OCI-LY7 (cell line): ENCODE measurements at regions not wholly inside any gene's neighbourhood (a gene's known extent, or its start where the extent isn't known, plus 50 kb on each side); places are given as distances from the start of the nearest gene placed in this dataset.
"Not testable (repeated sequence)": the region's sequence is repeated elsewhere in the genome, so short reads cannot be mapped to it uniquely, and the experiment has no call there.

ENCODE experiments used
- BruUV-seq: library from RNA; stranded (reverse); fragments of 400-500 nt; replicated peaks from 2 replicates; lab custom pipeline; 2021; lab: Mats Ljungman, UMichigan
- CTCF ChIA-PET: fragments of 300-600 bp; sonication (Branson Sonifier 250); formaldehyde crosslinking; loops from one replicate; lab custom pipeline; 2022; ENCODE audit warnings: antibody characterized with exemption; ENCODE audit not compliant: unreplicated experiment; lab: Charles Lee
- POLR2A ChIA-PET: fragments of 300-600 bp; sonication (Branson Sonifier 250); formaldehyde crosslinking; loops from one replicate; lab custom pipeline; 2022; ENCODE audit warnings: antibody characterized with exemption; lab: Charles Lee
- DNase-seq: peaks from one replicate; pipeline ENCODE4 v3.0.0-alpha.2; 2015; ENCODE audit warnings: low spot score
- H2AFZ ChIP-seq: fragments of 200-600 bp; sonication (generic), shearing (Covaris generic); 2 replicates; pipeline ENCODE4 v1.6.1; 2014; ENCODE audit warnings: mild to moderate bottlenecking, antibody characterized with exemption, low read length, moderate library complexity
- H3K27ac ChIP-seq: fragments of 200-600 bp; sonication (generic); 2 replicates; pipeline ENCODE4 v1.5.1; 2014; ENCODE audit warnings: mixed run types, low read depth, mild to moderate bottlenecking, moderate library complexity, low read length, inconsistent platforms; ENCODE audit not compliant: poor library complexity, severe bottlenecking
- H3K36me3 ChIP-seq: fragments of 200-600 bp; sonication (generic); 2 replicates; pipeline ENCODE4 v1.6.1; 2014; ENCODE audit warnings: mild to moderate bottlenecking, antibody characterized with exemption, low read length, moderate library complexity, mixed read lengths; ENCODE audit not compliant: insufficient read depth
- H3K4me1 ChIP-seq: fragments of 200-600 bp; sonication (generic); 2 replicates; pipeline ENCODE4 v1.5.1; 2014; ENCODE audit warnings: mild to moderate bottlenecking, low read length; ENCODE audit not compliant: insufficient read depth, poor library complexity, severe bottlenecking
- H3K4me2 ChIP-seq: fragments of 200-600 bp; sonication (generic); 2 replicates; pipeline ENCODE4 v1.6.1; 2014; ENCODE audit warnings: mild to moderate bottlenecking, low read length
- H3K4me3 ChIP-seq: fragments of 200-600 bp; sonication (generic); 2 replicates; pipeline ENCODE4 v1.5.1; 2014; ENCODE audit warnings: mild to moderate bottlenecking, low read depth, low read length; ENCODE audit not compliant: poor library complexity, severe bottlenecking
- H3K79me2 ChIP-seq: fragments of 200-600 bp; sonication (generic); 2 replicates; pipeline ENCODE4 v1.6.1; 2016; ENCODE audit warnings: low read depth, mild to moderate bottlenecking, low read length, moderate library complexity, mixed read lengths; ENCODE audit not compliant: insufficient read depth
- H3K9me2 ChIP-seq: fragments of 200-600 bp; sonication (generic); 2 replicates; pipeline ENCODE4 v1.6.1; 2016; ENCODE audit warnings: mild to moderate bottlenecking, low read length, mixed read lengths; ENCODE audit not compliant: insufficient read depth
- H3K9me3 ChIP-seq: fragments of 200-600 bp; sonication (generic); 2 replicates; pipeline ENCODE4 v1.6.1; 2014; ENCODE audit warnings: mild to moderate bottlenecking, mixed run types, low read length, mixed read lengths
- H4K20me1 ChIP-seq: fragments of 200-600 bp; sonication (generic); 2 replicates; pipeline ENCODE4 v1.6.1; 2014; ENCODE audit warnings: mild to moderate bottlenecking, antibody characterized with exemption, low read length, moderate library complexity, mixed read lengths; ENCODE audit not compliant: insufficient read depth
- intact Hi-C: fragments of 100-400 bp; cut with micrococcal nuclease; formaldehyde crosslinking; loops from one replicate; pipeline ENCODE4 v1.10.0; 2022; ENCODE audit not compliant: unreplicated experiment

DNA sequence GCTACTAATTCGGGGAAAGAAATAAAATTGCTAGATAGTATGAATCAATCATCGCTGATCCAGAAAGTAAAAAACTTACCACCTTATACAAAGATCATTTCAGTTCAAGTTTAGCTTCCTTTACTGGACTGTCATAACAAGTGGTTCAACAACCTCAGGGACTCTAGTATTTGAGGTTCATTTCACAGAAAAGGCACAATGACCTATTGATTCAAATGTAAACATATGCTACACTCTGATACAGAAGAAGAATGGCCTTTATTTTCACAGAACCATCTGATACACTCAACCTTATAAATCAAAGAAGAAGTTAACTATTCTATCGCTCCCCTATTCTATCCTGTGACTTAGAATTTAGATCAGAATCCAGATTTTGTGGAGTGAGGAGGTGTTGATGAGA lies 140.8 kb upstream of the EFCAB3 start:
- BruUV-seq, H3K4me3 ChIP-seq, CTCF ChIA-PET, DNase-seq, H3K27ac ChIP-seq, H4K20me1 ChIP-seq, H3K9me2 ChIP-seq, H3K79me2 ChIP-seq, H3K9me3 ChIP-seq, H2AFZ ChIP-seq, H3K36me3 ChIP-seq, H3K4me1 ChIP-seq, intact Hi-C loops, H3K4me2 ChIP-seq, POLR2A ChIA-PET: not testable (repeated sequence)

DNA sequence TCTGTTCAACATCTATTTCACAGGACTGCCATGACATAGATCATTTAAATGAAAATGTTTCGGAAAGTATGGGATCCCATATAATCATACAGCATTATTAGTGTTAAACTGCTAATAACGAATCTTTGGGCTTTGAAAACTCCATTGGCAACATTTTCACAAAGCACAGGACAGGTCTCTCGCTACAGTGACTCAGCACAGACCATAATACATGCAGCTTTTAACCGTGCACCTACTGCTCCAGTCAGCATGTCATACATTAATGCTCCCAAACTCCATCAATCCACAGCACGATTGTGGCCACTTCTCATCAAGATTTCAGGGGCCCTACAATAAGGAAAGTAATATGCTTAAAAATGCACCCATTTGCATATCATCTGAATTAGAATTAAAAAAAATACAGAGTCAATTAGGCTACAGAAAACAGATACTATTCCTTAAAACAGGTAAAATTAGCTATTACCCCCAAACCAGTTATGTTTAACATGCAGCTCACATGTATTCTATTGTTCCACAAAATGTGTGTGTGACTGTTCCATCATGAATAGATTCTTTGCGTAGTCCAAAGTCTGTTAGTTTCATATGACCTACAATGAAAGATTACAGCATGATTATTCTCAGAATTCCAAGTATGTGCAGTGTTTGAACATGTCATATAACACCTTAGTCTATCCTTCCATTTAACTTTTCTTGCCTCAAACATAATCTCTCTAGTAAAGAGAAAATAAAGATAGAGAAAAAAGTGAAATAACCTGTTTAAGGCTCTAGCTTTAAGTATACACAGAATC lies 141.6 kb upstream of the EFCAB3 start:
- BruUV-seq, H4K20me1 ChIP-seq, H3K27ac ChIP-seq, H3K79me2 ChIP-seq, CTCF ChIA-PET, H3K9me3 ChIP-seq, H3K4me2 ChIP-seq, intact Hi-C loops, H3K4me3 ChIP-seq, DNase-seq, H3K4me1 ChIP-seq, H3K36me3 ChIP-seq, H2AFZ ChIP-seq, H3K9me2 ChIP-seq: not testable (repeated sequence)
- POLR2A ChIA-PET = interaction anchor here (0.6 kb wide), 1 partner anchor 628 kb away, joined by 3 read pairs; no protein-coding TSS in a partner anchor

DNA sequence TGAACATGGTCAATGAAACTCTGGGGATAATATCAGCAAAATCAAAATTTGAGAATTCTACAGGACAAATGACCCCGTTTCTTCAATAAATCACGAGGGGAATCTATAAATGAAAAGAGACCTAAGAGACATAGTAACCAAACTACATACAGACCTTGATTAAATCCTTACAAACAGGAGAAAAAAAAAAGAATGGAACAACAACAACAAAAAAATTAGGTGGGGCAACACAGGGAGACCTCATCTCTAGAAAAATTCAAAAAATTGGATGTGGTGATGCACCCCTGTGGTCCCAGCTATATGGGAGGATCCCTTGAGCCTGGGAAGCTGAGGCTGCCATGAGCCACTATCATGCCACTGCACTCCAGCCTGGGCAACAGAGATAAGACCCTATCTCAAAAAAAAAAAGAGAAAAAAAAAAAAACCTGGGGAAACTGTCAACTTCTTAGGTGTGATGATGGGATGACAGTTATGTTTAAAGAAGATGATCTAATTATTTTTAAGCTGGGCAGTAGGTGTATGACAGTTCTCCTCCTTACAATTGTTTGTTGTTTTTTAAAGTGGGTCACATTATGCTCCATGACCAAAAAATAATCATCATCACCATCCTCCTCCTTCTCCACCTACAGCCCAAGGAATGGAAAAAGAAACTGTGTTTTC lies 146.4 kb upstream of the EFCAB3 start:
- H2AFZ ChIP-seq, H3K79me2 ChIP-seq, H3K4me3 ChIP-seq, H3K36me3 ChIP-seq, H3K4me2 ChIP-seq, POLR2A ChIA-PET, BruUV-seq, H3K27ac ChIP-seq, H3K4me1 ChIP-seq, H3K9me2 ChIP-seq, intact Hi-C loops, H3K9me3 ChIP-seq, CTCF ChIA-PET, DNase-seq, H4K20me1 ChIP-seq: not testable (repeated sequence)

DNA sequence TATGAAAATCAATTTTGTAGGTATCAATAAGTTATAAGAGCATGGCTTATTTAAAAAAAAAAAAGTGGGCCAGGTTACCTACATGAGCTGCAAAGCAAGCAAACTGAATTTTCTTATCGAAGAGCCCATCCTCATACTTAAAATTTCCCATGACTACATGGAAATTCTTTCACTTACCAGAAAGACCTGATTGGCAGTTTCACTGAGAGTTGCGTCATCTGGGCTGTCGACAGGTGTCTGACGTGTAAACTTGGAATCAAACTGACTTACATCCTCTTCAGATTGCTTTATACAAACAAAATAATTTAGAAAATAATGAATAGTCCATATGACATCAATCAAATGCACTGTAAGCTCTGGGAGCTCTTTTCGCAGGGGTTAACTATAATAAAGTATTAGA lies 149.1 kb upstream of the EFCAB3 start:
- H3K9me2 ChIP-seq, H2AFZ ChIP-seq, H3K4me2 ChIP-seq, CTCF ChIA-PET, H3K79me2 ChIP-seq, POLR2A ChIA-PET, DNase-seq, H3K4me3 ChIP-seq, BruUV-seq, H4K20me1 ChIP-seq, intact Hi-C loops, H3K36me3 ChIP-seq, H3K4me1 ChIP-seq, H3K9me3 ChIP-seq, H3K27ac ChIP-seq: not testable (repeated sequence)
